Lung (tissue), 11 donors: ENCODE measurements at regions not wholly inside any gene's neighbourhood (a gene's known extent, or its start where the extent isn't known, plus 50 kb on each side); places are given as distances from the start of the nearest gene placed in this dataset.

Source experiments
- ATAC-seq: fragments of 200-7000 bp; cut with Tn5 transposase; one replicate; pipeline ENCODE4 v1.9.1; 2020; ENCODE audit warnings: moderate number of reproducible peaks; ENCODE audit not compliant: insufficient read depth, low FRiP score
- DNase-seq, 3 donors: peaks; one replicate each; pipeline ENCODE4 v3.0.0-alpha.2; 2013 to 2017
- H3K27ac ChIP-seq, 2 donors: one replicate each; pipeline ENCODE4 v1.5.1; 2013; ENCODE audit warnings: mild to moderate bottlenecking in 2 of 2, moderate library complexity in 2 of 2, control low read depth in 1 of 2, inconsistent platforms in 1 of 2, low read depth in 1 of 2, low read length in 1 of 2
- H3K27me3 ChIP-seq, 3 donors: one replicate each; pipeline ENCODE4 v1.5.1; 2013; ENCODE audit warnings: low read length in 2 of 3; ENCODE audit not compliant: control insufficient read depth in 3 of 3, insufficient read depth in 3 of 3
- H3K36me3 ChIP-seq, 4 donors: one replicate each; pipeline ENCODE4 v1.5.1; 2013; ENCODE audit warnings: low read length in 4 of 4, mild to moderate bottlenecking in 1 of 4, moderate library complexity in 1 of 4; ENCODE audit not compliant: control insufficient read depth in 4 of 4, insufficient read depth in 4 of 4
- H3K4me1 ChIP-seq, 5 donors: one replicate each; pipeline ENCODE4 v1.5.1; 2013; ENCODE audit warnings: low read length in 5 of 5, mild to moderate bottlenecking in 2 of 5, moderate library complexity in 1 of 5; ENCODE audit not compliant: control insufficient read depth in 5 of 5, insufficient read depth in 5 of 5
- H3K4me3 ChIP-seq: one replicate; pipeline ENCODE4 v1.5.1; 2013; ENCODE audit warnings: mild to moderate bottlenecking, control low read depth, moderate library complexity
- H3K9ac ChIP-seq, 2 donors: one replicate each; pipeline ENCODE4 v1.5.1; 2013; ENCODE audit warnings: low read length in 2 of 2, control low read depth in 1 of 2; ENCODE audit not compliant: insufficient read depth in 1 of 2
- H3K9me3 ChIP-seq, 4 donors: one replicate each; pipeline ENCODE4 v1.5.1; 2013; ENCODE audit warnings: low read length in 3 of 4, mild to moderate bottlenecking in 1 of 4, moderate library complexity in 1 of 4; ENCODE audit not compliant: control insufficient read depth in 4 of 4, insufficient read depth in 3 of 4
- CTCF ChIP-seq: IDR thresholded peaks from 2 replicates; pipeline ENCODE4 v1.5.1; 2012; ENCODE audit warnings: mild to moderate bottlenecking; ENCODE audit errors: control extremely low read depth, extremely low read depth
- WGBS, 2 donors: extraction: QIAGEN DNeasy Blood & Tissue Kit; methylation state at CpG; one replicate each; pipeline ENCODE4 v1.1.7; 2013; 5-methylcytosine and 5-hydroxymethylcytosine counted together
- donor health status: control.
- donor health status: control.
- donor health status: Bipolar disorder and iron deficiency.
- donor health status: healthy.
- donor health status: DM: yes; HTN: yes; CAD: no.

DNA sequence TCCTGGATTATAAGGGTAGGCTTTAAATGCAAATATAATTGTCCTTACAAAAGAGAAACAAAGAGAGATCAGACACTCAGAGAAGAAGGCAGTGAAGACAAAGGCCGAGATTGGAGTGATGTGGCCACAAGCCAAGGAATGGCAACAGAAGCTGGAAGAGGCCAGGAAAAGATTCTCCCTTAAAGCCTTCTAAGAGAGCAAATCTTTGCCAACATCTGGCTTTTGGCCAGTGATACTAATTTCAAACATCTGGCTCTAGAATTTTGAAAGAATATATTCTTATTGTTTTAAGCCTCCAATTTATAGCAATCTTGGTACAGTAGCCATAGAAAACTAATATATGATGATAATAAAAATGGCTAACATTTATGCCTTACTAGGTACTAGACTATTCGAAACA is 615.8 kb upstream of the ZNF385D start:
- Histone ChIP-seq H3K27ac (no peak overlapping the region), H3K9ac (no peak overlapping the region), H3K36me3 (no peaks in the 10 kb centered on the region), H3K27me3 (peaks cover 0 to 14% (median 0%) of the 10 kb centered on the region in 3 donors), H3K9me3 (peaks cover 0 to 3% (median 0%) of the 10 kb centered on the region in 4 donors), H3K4me1 (peaks cover 0 to 18% (median 0%) of the 10 kb centered on the region in 5 donors), H3K4me3 (no peak overlapping the region)
- WGBS, 2 donors: 31 to 53% methylated on average over 2 of the region's 2 CpGs
- TF ChIP-seq CTCF: no peak
- no peak for ATAC-seq
- no peak for DNase-seq

GRCh38 chr3:22371036-22371435 is 620.0 kb upstream of the ZNF385D start:
- H3K36me3 ChIP-seq: no peaks in the 10 kb centered on the region
- H3K4me1 ChIP-seq: peaks cover 0 to 34% (median 0%) of the 10 kb centered on the region in 5 donors
- WGBS, 2 donors: 86 to 89% methylated on average over 8 of the region's 8 CpGs
- peaks cover 0 to 4% (median 2%) of the 10 kb centered on the region in 4 donors for H3K9me3 ChIP-seq
- ATAC-seq (no peak), DNase-seq (no peak)
- H3K27me3 ChIP-seq: peaks cover 0 to 25% (median 0%) of the 10 kb centered on the region in 3 donors
- H3K9ac ChIP-seq: no peak overlapping the region
- no peak for TF ChIP-seq CTCF
- no peak overlapping the region for H3K4me3 ChIP-seq
- no peak overlapping the region for H3K27ac ChIP-seq

DNA sequence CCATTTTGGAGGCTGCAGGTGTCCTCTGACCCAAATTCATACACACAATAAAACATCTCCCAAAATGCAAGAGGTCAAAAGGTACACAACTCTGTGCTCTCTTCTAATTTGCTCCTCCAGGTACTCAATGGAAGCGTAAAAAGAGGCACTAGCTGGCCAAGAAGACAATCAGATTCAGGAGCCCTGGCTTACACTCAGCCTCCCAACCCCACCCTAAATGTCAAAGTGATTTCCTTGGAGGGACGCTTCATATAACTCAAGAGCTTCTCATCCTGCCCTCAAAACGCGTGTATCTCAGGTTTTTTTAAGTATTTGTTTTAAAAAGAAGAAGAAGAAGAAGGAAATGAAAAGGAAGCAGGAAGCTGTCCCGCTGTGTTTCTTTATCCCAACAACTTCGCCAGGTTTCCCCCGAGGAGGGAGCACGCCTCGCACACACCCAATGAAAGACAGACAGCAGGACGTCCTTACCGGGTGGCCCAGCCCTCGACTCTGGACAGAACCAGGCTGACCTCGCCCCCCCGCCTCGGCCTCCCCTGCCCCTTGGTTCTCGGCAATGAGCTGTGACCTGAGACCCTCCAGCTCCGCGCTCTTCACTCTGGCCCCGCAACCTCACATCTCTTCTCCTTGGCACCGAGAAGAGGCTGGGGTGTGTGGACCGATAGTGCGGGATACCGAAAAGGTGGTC is 620.7 kb upstream of the ZNF385D start:
- peaks cover 0 to 25% (median 0%) of the 10 kb centered on the region in 3 donors for H3K27me3 ChIP-seq
- H3K36me3 ChIP-seq: no peaks in the 10 kb centered on the region
- H3K9ac ChIP-seq: peak overlapping the region; percentile 29 to 81
- H3K9me3 ChIP-seq: peaks cover 0 to 4% (median under 1%) of the 10 kb centered on the region in 4 donors
- DNase-seq (peak; percentile 15 to 38 (median 23)), ATAC-seq (no peak)
- H3K4me1 ChIP-seq: peaks cover 0 to 34% (median 0%) of the 10 kb centered on the region in 5 donors
- 7 to 8% methylated on average over 23 of the region's 23 CpGs for WGBS, 2 donors
- no peak overlapping the region for H3K4me3 ChIP-seq
- TF ChIP-seq CTCF: no peak
- H3K27ac ChIP-seq: peak overlapping the region in 1 of 2 donors; percentile 5
